ENCODE measurements at regions not wholly inside any gene's neighbourhood (a gene's known extent, or its start where the extent isn't known, plus 50 kb on each side); places are given as distances from the start of the nearest gene placed in this dataset.

- TF ChIP-seq CTCF (IDR thresholded peaks at IDR 0.05; ENCODE audit: extremely low read depth in 1 of 2, insufficient read depth in 1 of 2, low read depth in 1 of 2, low read length in 2 of 2) = no peak
- TF ChIP-seq GATA2 (IDR thresholded peaks at IDR 0.05; ENCODE audit: insufficient read depth, insufficient read length, low read depth, low read length) = no peak
- no peak for TF ChIP-seq POLR2A (IDR thresholded peaks at IDR 0.05; ENCODE audit: low read depth, low read length)
These were observed 390.4 kb downstream of the SH3GL2 start for GRCh38 chr9:17969232-17969631.
